ENCODE measurements at regions not wholly inside any gene's neighbourhood (a gene's known extent, or its start where the extent isn't known, plus 50 kb on each side); places are given as distances from the start of the nearest gene placed in this dataset.

DNA sequence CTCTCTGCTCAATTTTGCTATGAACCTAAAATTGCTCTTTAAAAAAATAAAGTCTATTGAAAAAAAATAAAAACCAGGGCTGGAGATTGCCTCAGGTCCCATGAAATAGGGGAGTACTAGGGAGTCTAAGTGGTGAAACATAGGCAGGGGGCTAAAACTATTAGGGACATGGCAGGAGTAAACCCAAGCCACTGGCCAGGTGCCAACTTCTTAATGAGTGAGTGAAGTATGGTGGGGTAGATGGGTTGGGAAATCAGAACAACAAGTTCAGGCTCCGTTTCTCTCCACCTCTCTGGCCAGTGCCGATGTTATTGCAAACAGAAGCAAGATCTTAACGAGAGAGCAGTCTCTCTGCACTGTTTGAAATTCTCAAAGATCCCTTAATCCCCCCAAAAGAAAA, 322.4 kb upstream of the CDH5 start:
- H3K4me2 ChIP-seq (ENCODE audit: extremely low read depth, insufficient read depth, low read length), result no peak overlapping the region
- no peak for DNase-seq (ENCODE audit: low read depth in 2 of 2)
- H3K4me3 ChIP-seq (replicated peaks in 1 of 4; ENCODE audit: control extremely low read depth in 1 of 4, insufficient read depth in 1 of 4, low read depth in 3 of 4, low read length in 4 of 4), result no peak overlapping the region
- no peak overlapping the region for H3K9ac ChIP-seq (ENCODE audit: insufficient read depth, low read length)
- TF ChIP-seq, protein P1, sequence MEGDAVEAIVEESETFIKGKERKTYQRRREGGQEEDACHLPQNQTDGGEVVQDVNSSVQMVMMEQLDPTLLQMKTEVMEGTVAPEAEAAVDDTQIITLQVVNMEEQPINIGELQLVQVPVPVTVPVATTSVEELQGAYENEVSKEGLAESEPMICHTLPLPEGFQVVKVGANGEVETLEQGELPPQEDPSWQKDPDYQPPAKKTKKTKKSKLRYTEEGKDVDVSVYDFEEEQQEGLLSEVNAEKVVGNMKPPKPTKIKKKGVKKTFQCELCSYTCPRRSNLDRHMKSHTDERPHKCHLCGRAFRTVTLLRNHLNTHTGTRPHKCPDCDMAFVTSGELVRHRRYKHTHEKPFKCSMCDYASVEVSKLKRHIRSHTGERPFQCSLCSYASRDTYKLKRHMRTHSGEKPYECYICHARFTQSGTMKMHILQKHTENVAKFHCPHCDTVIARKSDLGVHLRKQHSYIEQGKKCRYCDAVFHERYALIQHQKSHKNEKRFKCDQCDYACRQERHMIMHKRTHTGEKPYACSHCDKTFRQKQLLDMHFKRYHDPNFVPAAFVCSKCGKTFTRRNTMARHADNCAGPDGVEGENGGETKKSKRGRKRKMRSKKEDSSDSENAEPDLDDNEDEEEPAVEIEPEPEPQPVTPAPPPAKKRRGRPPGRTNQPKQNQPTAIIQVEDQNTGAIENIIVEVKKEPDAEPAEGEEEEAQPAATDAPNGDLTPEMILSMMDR (conservative IDR thresholded peaks at IDR 0.05 in 1 of 2, IDR thresholded peaks at IDR 0.05 in 1 of 2; ENCODE audit: low read depth in 1 of 2, low read length in 2 of 2), result no peak
- TF ChIP-seq EZH2 (IDR thresholded peaks at IDR 0.05; ENCODE audit: low read length, missing control alignments), result no peak
- H4K20me1 ChIP-seq (ENCODE audit: control insufficient read depth, extremely low read depth, insufficient read depth, low read length), result no peaks in the 10 kb centered on the region
- H3K36me3 ChIP-seq (ENCODE audit: control insufficient read depth, insufficient read depth, low read length), result no peaks in the 10 kb centered on the region
- H3K27me3 ChIP-seq (ENCODE audit: control insufficient read depth, insufficient read depth, low read length), result no peaks in the 10 kb centered on the region
- no peak overlapping the region for H2AFZ ChIP-seq (ENCODE audit: low read length)
- no peaks in the 10 kb centered on the region for H3K79me2 ChIP-seq (ENCODE audit: control insufficient read depth, insufficient read depth, low read length)
- H3K4me1 ChIP-seq (ENCODE audit: control insufficient read depth, extremely low read depth, insufficient read depth, low read length), result no peaks in the 10 kb centered on the region
- H3K27ac ChIP-seq (ENCODE audit: insufficient read depth, low read length), result no peak overlapping the region
- H3K9me3 ChIP-seq (ENCODE audit: control insufficient read depth, insufficient read depth, low read depth, low read length), result no peaks in the 10 kb centered on the region

DNA sequence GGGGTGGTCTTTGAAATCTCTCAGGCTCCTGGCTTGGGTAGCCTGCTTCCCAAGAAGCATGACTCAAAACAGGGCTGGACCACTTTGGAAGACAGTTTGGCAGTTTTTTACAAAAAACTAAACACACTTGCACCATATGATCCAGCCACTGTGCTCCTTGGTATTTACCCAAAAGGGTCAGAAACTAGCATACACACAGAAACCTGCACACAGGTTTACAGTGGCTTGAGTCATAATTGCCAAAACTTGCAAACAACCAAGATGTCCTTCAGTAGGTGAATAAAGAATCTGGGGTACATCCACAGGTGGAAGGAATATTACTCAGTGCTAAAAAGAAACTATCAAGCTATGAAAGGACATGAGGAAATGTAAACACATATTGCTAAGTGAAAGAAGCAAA, 323.2 kb upstream of the CDH5 start:
- Histone ChIP-seq H3K9me3 (ENCODE audit: control insufficient read depth, insufficient read depth, low read depth, low read length) (no peaks in the 10 kb centered on the region), H3K4me2 (ENCODE audit: extremely low read depth, insufficient read depth, low read length) (no peak overlapping the region), H3K4me3 (replicated peaks in 1 of 4; ENCODE audit: control extremely low read depth in 1 of 4, insufficient read depth in 1 of 4, low read depth in 3 of 4, low read length in 4 of 4) (no peak overlapping the region), H3K36me3 (ENCODE audit: control insufficient read depth, insufficient read depth, low read length) (no peaks in the 10 kb centered on the region), H3K27ac (ENCODE audit: insufficient read depth, low read length) (no peak overlapping the region), H3K27me3 (ENCODE audit: control insufficient read depth, insufficient read depth, low read length) (no peaks in the 10 kb centered on the region), H3K79me2 (ENCODE audit: control insufficient read depth, insufficient read depth, low read length) (no peaks in the 10 kb centered on the region), H3K9ac (ENCODE audit: insufficient read depth, low read length) (no peak overlapping the region), H3K4me1 (ENCODE audit: control insufficient read depth, extremely low read depth, insufficient read depth, low read length) (no peaks in the 10 kb centered on the region), H4K20me1 (ENCODE audit: control insufficient read depth, extremely low read depth, insufficient read depth, low read length) (no peaks in the 10 kb centered on the region), H2AFZ (ENCODE audit: low read length) (no peak overlapping the region)
- no peak for DNase-seq (ENCODE audit: low read depth in 2 of 2)
- TF ChIP-seq, protein P1 (conservative IDR thresholded peaks at IDR 0.05 in 1 of 2, IDR thresholded peaks at IDR 0.05 in 1 of 2; ENCODE audit: low read depth in 1 of 2, low read length in 2 of 2), result no peak
- no peak for TF ChIP-seq EZH2 (IDR thresholded peaks at IDR 0.05; ENCODE audit: low read length, missing control alignments)

DNA sequence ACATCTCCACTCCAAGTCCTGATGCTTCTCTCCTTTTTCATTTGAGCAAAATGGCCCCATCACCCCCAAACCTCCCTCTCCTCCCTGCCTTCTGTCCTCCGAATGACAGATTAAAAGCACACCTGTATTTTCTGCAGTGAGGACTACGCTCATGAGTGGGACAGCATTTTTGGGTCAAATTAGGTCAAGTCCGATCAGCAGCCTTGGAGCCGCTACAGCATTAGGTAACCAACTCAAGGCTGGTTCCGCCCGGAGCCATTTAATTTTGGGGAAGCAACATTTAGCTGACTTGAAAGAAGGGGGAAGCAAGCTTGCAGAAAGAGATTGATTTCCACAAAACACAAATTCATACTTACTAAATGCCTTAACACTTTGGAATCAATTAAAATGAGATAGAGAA, 324.1 kb upstream of the CDH5 start:
- H4K20me1 ChIP-seq (ENCODE audit: control insufficient read depth, extremely low read depth, insufficient read depth, low read length), result no peaks in the 10 kb centered on the region
- no peaks in the 10 kb centered on the region for H3K36me3 ChIP-seq (ENCODE audit: control insufficient read depth, insufficient read depth, low read length)
- no peak for DNase-seq (ENCODE audit: low read depth in 2 of 2)
- H3K9ac ChIP-seq (ENCODE audit: insufficient read depth, low read length), result no peak overlapping the region
- H3K4me2 ChIP-seq (ENCODE audit: extremely low read depth, insufficient read depth, low read length), result no peak overlapping the region
- TF ChIP-seq, protein P1 (conservative IDR thresholded peaks at IDR 0.05 in 1 of 2, IDR thresholded peaks at IDR 0.05 in 1 of 2; ENCODE audit: low read depth in 1 of 2, low read length in 2 of 2), result no peak
- no peak for TF ChIP-seq EZH2 (IDR thresholded peaks at IDR 0.05; ENCODE audit: low read length, missing control alignments)
- no peaks in the 10 kb centered on the region for H3K79me2 ChIP-seq (ENCODE audit: control insufficient read depth, insufficient read depth, low read length)
- H3K4me1 ChIP-seq (ENCODE audit: control insufficient read depth, extremely low read depth, insufficient read depth, low read length), result no peaks in the 10 kb centered on the region
- H3K27me3 ChIP-seq (ENCODE audit: control insufficient read depth, insufficient read depth, low read length), result no peaks in the 10 kb centered on the region
- H2AFZ ChIP-seq (ENCODE audit: low read length), result no peak overlapping the region
- no peak overlapping the region for H3K4me3 ChIP-seq (replicated peaks in 1 of 4; ENCODE audit: control extremely low read depth in 1 of 4, insufficient read depth in 1 of 4, low read depth in 3 of 4, low read length in 4 of 4)
- H3K27ac ChIP-seq (ENCODE audit: insufficient read depth, low read length), result no peak overlapping the region
- no peaks in the 10 kb centered on the region for H3K9me3 ChIP-seq (ENCODE audit: control insufficient read depth, insufficient read depth, low read depth, low read length)
